Heart left ventricle (tissue), 13 donors: ENCODE measurements at regions not wholly inside any gene's neighbourhood (a gene's known extent, or its start where the extent isn't known, plus 50 kb on each side); places are given as distances from the start of the nearest gene placed in this dataset.

Source experiments
- POLR2A ChIP-seq, 2 donors: fragments of 450-650 bp; IDR thresholded peaks; one replicate each; pipeline ENCODE4 v1.6.1; 2017; ENCODE audit warnings: antibody characterized with exemption in 2 of 2, mild to moderate bottlenecking in 2 of 2, moderate library complexity in 2 of 2
- TF ChIP-seq, protein P1 (sequence below), 12 donors: fragments of 200-600 bp; sonication (generic) in 4 of 12; IDR thresholded peaks; one replicate each; pipeline versions ENCODE4 v1.5.0 to v1.8.0; 2018 to 2022; ENCODE audit warnings: antibody characterized with exemption in 12 of 12, mild to moderate bottlenecking in 5 of 12
- donor health status: ischemic (EF 13 %, LVEDD 7.1; RV severe dilation, severe dysfunction).
- donor health status: DM: no; HTN: yes; CAD: no.
- donor health status: DM: no; HTN: no; CAD: no.
- donor health status: ischemic (EF 25% LVEDD 6.9; RV normal size, moderate dysfunction).
- donor health status: ischemic (EF 25% LVEDD 5.7; RV mildly dilated, moderate dysfunction).
- donor health status: ischemic (EF 35%, LVEDD 5.7; RV mildly dilated, moderate dysfunction).
- donor health status: nonischemic (EF 11% LVEDD 7.7; RV severe dilation, severe dysfunction).
- donor health status: DM: yes; HTN: yes; CAD: no.
- donor health status: PGD.
- donor health status: ischemic (EF 29% LVEDD 5.4; RV normal size, mild dysfunction).
- donor health status: nonischemic (EF 23%, LVEDD 6.1; RV moderate dilation, normal function).

DNA sequence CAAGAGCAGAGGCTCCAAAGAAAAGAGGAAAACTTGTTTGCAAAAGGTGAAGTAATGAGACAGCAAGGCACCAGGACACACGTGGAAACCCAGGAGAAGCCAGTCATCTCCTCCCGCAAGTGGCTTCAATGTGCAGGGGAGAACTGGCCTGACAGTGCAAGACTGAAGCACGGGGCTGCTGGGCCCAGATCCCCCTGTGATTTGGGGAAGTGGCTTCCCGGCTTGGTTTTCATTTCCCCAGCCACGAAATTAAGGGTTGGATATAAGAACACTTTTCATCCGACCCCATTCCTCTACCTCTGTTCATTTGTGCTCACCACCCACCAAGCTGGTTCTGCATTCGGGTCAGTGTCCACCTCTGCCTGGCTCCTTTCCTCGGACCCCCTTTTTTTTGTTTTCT lies 306.4 kb downstream of the FGFR2 start:
- TF ChIP-seq, protein P1, sequence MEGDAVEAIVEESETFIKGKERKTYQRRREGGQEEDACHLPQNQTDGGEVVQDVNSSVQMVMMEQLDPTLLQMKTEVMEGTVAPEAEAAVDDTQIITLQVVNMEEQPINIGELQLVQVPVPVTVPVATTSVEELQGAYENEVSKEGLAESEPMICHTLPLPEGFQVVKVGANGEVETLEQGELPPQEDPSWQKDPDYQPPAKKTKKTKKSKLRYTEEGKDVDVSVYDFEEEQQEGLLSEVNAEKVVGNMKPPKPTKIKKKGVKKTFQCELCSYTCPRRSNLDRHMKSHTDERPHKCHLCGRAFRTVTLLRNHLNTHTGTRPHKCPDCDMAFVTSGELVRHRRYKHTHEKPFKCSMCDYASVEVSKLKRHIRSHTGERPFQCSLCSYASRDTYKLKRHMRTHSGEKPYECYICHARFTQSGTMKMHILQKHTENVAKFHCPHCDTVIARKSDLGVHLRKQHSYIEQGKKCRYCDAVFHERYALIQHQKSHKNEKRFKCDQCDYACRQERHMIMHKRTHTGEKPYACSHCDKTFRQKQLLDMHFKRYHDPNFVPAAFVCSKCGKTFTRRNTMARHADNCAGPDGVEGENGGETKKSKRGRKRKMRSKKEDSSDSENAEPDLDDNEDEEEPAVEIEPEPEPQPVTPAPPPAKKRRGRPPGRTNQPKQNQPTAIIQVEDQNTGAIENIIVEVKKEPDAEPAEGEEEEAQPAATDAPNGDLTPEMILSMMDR (IDR thresholded peaks at IDR 0.05): no peak
- TF ChIP-seq POLR2A (IDR thresholded peaks at IDR 0.05): no peak
